Endothelial cell of hepatic sinusoid (primary cell): ENCODE measurements at regions not wholly inside any gene's neighbourhood (a gene's known extent, or its start where the extent isn't known, plus 50 kb on each side); places are given as distances from the start of the nearest gene placed in this dataset.

Experiments
- in situ Hi-C: cut with HindIII; loops from 2 replicates; pipeline ENCODE4 v1.10.0; 2017; ENCODE audit warnings: low sequenced_read_pairs

GRCh38 chr2:59015027-59015426 lies 773.9 kb upstream of the FANCL start:
- in situ Hi-C loops = no loop called here

- in situ Hi-C loops = no loop called here
These were observed 771.8 kb upstream of the FANCL start for GRCh38 chr2:59012971-59013370.

GRCh38 chr2:59012234-59012633 lies 771.1 kb upstream of the FANCL start:
- in situ Hi-C loops = no loop called here

DNA sequence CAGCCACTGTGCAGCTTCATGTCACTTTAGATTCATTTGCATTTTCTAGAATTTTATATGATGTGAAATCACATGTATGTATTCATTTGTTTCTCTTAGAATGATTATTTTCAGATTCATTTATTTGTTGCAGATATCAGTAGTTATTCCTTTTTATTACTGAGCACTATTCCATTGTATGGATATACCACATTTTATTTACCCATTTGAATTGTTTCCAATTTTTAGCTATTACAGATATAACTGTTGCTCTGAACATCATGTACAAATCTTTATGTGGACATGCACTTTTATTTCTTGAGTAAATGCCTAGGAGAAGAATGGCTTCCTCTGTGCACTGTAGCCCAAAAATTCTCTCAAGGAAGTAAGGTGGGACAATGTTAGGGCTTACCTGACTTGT lies 767.8 kb upstream of the FANCL start:
- in situ Hi-C loops = no loop called here

GRCh38 chr2:59005836-59006615 lies 764.9 kb upstream of the FANCL start:
- in situ Hi-C loops = no loop called here

- in situ Hi-C loops = no loop called here
These were observed 763.5 kb upstream of the FANCL start for GRCh38 chr2:59004621-59005020.

DNA sequence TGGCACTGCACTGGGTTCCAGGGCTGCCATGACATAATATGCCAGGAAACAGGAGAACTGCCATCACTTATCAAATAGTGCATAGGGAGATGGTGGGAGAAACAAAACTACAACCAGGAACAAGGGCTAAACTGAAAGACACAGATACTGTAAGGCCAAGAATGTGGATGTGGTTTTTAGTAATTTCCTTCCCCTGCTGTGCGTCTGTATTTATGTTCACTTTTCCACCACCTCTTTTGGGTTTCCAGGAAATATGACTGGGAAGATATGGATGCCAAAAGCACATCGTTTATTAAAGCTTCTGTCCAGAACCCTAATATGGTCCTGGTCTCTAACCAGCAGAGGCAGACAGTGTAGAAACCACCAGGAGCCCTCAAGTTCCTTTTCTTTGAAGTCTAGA lies 759.7 kb upstream of the FANCL start:
- in situ Hi-C loops = no loop called here

DNA sequence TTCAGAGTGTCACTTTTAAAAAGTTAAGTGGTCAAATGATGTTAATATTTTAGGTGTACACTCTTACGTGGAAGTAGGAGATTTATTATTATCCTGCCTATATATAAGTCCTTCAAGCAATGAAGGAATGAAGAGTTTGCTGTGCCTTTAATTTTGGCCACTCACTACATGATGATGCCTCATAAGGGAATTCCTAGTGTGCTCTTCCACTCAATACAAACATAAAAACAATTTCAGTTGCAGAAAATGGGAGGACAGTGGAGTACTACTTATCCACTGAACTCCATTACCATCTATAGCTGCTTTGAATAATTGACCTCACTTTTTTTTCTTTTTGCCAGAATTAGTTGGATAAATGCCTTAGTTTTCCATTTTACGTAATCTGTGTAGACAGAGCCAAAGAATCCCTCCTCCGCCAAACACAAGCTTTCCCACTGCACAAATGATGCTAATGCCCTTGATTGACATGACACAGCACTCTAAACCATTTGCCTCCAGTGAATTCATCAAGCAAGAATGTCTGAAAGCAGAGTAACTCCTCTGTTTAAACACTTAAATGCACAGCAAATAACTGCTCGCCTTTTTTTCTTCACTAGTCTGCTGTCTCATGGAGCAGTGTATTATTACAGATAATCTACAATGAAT lies 751.1 kb upstream of the FANCL start:
- in situ Hi-C loops = no loop called here

- in situ Hi-C loops = no loop called here
These were observed 750.2 kb upstream of the FANCL start for GRCh38 chr2:58991357-58991756.

GRCh38 chr2:58985541-58985940 lies 744.4 kb upstream of the FANCL start:
- in situ Hi-C loops = no loop called here

- in situ Hi-C loops = no loop called here
These were observed 743.6 kb upstream of the FANCL start for GRCh38 chr2:58984731-58985130.

DNA sequence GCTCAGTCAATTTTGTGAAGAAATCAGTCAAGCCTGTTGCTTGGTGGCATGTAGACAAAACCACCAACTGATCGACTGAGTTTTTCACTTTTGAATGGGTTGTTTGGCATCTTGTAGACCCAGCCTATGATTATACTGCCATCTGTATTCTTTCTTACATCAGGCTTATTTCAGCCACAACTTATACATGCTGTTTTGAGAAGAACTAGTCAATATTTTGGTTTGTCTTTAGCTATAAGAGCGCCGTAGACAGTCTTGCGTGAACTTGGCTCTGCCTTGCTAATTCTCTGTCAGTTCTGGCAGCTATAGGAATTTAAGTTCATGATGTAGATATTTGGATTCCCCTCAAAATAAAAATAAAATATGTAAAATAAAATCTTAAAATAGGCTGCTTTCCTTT lies 742.0 kb upstream of the FANCL start:
- in situ Hi-C loops = no loop called here

DNA sequence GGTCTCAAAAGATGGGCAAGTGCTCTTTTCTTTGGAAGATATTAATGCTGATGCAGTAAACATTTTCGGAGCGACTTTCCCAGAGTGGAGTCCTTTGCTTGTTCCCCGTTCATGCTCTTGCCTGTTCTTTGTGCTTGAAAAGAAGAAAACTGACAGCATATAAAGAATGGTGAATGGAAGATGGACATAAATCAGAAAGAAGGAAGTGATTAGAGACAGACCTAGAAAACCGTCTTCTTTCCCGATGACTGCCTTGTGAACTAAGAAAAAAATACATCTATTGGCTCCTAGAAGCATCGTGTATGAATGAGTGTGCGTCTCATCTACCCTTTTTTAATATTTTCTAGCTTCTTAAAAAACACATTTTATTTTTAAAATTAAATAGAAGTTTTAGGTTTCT lies 740.1 kb upstream of the FANCL start:
- in situ Hi-C loops = no loop called here

GRCh38 chr2:58976375-58977071 lies 735.4 kb upstream of the FANCL start:
- in situ Hi-C loops = no loop called here

- in situ Hi-C loops = no loop called here
These were observed 733.8 kb upstream of the FANCL start for GRCh38 chr2:58974881-58975280.

DNA sequence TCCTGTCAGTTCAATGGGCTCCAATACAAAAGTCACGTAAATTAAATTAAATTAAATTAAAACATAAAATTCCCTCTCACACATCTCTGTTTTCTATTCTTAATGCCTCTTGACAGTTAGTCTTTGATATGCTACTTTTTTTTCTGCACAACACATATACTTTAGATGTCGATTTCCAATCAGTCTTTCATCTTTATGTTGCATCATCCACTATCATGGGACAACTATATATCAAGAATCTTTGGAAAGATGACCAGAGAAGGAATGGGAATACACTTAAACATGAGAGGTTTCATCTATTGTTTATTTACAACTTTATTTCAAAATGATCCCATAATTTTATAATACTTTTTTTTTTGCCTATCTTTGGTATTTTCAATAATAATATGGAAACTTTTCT lies 733.3 kb upstream of the FANCL start:
- in situ Hi-C loops = no loop called here

- in situ Hi-C loops = no loop called here
These were observed 732.7 kb upstream of the FANCL start for GRCh38 chr2:58973811-58974281.

DNA sequence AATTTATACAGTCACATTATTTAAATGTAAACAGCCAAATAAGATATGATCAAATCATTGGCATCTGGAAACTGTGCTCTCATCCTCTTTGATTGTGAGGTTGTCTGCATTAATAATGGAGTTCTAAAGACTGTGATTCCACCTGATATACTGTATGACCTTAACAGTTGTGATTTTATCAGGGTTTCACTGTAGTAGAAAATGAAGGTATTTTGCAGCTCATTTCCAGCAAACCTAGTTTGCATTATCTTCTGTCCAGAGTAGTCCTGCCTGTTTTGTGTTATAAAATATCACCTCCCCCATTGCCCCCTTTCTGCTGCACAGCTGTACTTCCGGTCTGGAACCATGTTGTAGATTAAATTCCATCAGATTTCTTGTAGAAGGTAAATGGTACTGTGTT lies 731.6 kb upstream of the FANCL start:
- in situ Hi-C loops = no loop called here

GRCh38 chr2:58971511-58972360 lies 730.6 kb upstream of the FANCL start:
- in situ Hi-C loops = no loop called here

GRCh38 chr2:58970365-58970764 lies 729.2 kb upstream of the FANCL start:
- in situ Hi-C loops = no loop called here

- in situ Hi-C loops = no loop called here
These were observed 727.8 kb upstream of the FANCL start for GRCh38 chr2:58968885-58969284.
